ENCODE measurements at regions not wholly inside any gene's neighbourhood (a gene's known extent, or its start where the extent isn't known, plus 50 kb on each side); places are given as distances from the start of the nearest gene placed in this dataset.
A peak's percentile ranks its signal among the peaks of the same experiment; 100 is the strongest.
"Not testable (repeated sequence)": the region's sequence is repeated elsewhere in the genome, so short reads cannot be mapped to it uniquely, and the experiment has no call there.

DNA sequence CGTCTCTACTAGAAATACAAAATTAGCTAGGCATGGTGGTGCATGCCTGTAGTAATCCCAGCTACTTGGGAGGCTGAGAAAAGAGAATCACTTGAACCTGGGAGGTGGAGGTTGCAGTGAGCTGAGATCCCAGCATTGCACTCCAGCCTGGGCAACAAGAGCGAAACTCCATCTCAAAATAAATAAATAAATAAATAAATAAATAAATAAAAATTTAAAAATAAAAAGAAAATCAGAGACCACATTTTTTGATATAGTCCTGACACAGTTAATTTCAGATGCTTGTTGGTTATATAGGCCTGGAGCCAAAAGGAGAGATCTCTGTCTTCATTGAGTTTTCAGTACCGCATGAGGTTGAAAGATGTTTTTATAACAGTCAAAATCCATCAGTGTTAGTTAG lies 388.3 kb downstream of the PRELID2 start:
- DNase-seq, result not testable (repeated sequence)

DNA sequence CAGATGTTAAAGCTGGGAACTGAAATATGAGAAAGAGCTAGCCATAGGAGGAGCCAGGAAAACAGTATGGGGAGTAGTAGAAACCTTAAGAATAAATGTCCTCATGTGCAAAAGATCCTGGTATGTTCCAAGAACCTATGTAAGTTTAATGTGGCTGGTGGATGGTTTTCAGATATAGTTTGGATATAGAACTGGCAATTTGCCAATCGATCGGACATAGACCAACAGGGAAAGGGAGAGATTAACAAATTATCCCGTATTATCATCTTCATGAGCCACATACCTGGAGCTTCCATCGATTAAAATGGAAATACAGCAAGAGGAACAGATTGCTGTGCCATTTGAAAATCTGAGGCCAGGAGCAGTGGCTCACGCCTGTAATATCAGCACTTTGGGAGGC lies 388.7 kb downstream of the PRELID2 start:
- DNase-seq, result no peak

DNA sequence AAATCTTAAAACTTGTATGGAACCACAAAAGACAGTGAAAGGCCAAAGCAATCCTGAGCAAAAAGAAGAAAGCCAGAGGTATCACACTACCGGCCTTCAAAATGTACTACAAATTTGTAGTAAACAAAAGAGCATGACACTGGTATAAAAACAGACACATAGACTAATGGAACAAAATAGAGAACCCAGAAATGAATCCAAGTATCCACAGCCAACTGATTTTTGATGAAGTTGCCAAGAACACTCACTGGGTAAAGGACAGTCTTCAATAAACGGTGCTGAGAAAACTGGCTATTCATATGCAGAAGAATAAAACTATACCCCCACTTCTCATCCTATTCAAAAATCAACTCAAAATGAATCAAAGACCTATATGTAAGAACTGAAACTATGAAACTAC lies 390.1 kb downstream of the PRELID2 start:
- DNase-seq, result no peak

DNA sequence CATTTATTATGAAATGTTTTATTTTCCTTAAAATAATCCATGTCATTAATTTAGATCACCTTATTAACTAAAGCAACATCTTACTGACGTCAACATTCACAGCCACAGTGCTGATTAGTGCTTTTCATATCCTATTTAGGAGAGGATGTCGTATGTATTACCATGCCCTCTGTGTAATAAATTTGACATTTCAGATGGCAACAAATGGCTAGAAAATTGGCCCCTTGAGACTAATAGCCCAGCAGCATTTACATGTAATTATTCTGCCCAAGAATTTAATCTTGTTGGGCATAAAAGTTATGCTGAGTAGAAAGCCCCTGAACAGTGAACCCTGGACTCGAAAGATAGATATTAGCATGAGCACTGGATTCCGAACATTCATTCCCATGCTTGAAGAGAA lies 391.2 kb downstream of the PRELID2 start:
- no peak for DNase-seq

DNA sequence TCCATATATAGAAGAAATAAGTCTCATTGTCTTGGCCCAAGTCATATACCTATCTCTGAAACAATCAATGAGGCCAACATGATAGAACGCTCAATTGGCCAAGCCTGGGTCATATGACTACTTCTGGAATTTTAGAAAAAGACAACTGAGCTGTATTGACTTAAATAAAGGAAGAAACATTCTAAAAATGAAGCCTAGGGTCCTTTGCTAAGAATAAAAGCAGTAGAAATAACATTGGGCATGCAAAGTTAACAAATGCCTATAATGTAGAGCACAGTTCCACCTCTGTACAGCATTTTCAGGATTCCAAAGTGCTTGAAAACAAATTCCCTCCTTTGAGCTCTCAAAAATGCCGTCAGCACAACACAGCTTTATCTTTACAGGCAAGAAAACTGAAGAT lies 391.8 kb downstream of the PRELID2 start:
- no peak for DNase-seq

DNA sequence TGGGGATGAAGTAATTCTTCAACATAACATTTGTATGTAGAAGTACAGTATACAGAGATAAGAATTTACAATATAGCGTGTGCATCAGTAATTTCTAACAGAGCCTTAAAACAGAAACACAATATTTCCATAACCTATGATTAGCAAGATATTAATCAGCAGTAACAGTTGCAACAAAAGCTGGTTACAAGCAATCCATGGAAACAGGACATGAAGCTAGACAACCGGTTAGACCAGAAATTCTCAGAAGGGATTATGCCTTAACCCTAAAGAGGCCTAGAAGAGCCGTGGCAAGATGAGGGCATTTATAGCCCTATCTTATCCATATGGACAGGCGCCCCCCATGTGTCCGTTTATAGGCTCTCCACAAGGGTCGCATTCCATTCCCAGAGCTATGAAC lies 392.5 kb downstream of the PRELID2 start:
- DNase-seq, result not testable (repeated sequence)

DNA sequence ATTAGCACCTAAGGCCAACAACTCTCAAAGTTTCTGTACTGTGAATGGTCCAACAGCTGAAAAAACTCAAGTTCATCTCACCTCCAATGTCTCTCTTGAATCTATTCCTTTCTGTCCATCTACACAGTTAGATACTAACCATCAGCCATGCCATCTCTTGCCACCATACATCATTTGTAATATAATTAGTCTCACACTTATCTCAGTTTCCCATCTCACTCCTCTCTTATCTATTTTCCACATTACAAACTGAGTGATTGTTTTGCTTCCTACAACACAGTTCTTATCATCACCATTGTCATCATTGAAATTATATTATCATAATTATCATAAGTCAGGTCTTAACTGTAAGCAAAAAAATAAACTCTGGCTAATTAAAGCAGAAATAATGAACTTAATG lies 393.9 kb downstream of the PRELID2 start:
- DNase-seq, result no peak

DNA sequence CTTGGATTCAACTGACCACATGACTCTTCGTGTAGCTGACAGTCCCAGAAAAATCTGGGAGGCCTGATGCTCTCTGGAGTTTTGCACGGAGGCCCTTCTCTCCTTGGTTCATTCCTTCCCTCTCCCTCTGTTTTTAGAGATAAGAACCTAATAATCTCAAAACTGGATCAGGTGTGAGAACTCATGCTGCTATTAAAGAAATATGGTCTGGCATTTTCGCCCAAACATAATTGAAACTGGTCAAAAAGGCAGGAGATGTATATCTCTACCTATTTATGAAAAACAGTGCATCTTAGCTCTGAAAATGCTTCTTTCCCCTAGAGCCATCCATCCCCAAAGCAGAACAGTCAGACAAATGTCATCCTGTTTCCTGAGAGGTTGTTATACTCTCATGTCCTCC lies 397.5 kb downstream of the PRELID2 start:
- DNase-seq, result no peak

DNA sequence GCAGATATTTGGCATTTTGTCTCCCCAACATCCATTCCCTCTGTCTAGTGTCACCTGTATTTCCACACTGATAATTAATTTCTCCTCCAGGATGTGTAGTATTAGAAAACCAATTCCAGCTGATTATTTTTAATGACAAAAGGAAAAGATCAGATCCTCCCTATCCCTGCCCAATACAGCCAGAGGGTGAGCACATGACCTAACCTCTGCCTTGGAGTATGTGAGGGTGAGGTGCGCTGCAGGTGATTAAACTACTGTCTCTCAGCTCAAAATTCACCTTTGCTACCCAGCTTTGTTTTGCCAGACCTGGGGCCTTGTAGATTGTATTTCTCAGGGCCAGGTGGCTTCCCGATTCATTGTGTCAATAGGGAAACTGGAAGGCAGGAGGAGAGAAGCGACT lies 402.1 kb downstream of the PRELID2 start:
- DNase-seq, result no peak

DNA sequence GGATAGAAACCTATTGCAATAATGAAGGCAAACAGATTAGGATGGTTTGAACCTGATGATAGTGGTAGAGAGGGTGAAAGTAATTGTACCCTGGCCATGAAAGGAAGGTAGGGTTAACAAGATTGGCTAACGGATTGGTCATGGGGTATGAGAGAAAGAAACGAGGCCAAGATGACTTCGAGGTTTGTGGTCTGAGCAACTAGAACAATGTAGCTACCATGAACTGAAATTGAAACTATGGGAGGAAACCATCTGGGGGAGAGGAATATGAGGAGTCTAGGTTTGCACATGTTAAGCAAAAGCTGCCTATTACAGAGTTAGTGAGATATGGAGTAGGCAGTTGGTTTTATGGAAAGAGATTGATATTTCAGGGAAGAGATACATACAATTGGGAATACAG lies 406.0 kb downstream of the PRELID2 start:
- no peak for DNase-seq

DNA sequence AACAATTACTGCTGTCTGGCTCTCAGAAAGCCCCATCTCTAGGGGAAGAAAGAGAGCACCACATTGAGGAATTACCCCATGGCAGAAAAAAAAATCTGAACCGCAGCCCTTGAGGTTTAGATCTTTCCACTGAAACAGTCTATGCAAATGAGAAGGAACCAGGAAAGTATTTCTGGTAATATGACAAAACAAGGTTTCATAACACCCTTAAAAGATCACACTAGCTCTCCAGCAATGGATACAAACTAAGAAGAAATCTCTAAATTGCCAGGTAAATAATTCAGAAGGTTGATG lies 427.1 kb downstream of the PRELID2 start:
- DNase-seq, result no peak

DNA sequence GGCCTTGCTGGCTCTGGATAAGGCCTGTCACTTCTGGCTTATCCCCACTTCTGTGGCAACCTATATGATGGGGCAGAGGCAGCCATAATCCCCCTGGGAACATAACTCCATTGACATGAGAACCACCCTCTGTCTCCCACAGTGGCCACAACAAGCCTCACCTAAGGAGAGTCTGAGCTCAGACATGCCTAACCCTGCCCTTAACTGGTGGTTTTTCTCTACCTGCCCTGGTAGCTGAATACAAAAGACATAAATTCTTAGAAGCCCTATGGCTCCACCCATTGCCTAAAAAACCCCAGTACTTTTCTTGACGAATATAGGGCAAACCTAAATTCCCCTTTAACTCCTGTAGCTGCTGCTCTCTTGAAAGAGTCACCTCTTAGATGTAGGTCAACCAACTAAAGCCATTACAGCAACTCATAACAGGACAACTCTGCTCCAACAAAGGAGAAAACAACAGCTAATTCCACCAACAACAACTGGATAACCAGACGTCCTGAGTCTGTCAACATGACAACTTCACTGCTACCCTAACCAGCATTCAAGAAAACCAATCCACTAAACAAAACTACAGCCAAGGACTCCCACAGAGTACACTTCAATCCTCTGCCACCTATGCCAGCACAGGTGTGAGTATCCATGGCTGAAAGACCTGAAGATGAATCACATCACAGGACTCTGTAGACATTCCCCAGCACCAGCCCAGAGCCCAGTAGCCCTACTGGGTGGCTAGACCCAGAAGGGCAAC lies 427.7 kb downstream of the PRELID2 start:
- no peak for DNase-seq

DNA sequence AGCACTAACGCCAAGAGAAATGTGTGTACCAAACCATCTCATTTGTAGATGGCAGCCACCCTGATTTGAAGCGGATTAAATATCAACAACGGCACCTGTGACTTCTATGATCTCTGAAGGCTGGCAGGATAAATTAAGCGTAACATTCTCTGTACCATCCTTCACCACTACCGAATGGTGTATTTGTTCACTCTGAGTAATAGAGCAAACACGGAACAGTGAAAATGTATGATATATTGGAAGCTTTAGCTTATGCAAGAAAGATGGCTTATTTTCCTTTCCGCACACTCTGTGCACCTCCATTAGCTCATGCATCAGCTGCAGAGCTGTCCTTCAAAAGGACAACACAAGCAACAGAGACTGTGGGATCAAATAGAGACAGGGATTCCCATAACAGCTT lies 431.1 kb downstream of the PRELID2 start:
- no peak for DNase-seq

DNA sequence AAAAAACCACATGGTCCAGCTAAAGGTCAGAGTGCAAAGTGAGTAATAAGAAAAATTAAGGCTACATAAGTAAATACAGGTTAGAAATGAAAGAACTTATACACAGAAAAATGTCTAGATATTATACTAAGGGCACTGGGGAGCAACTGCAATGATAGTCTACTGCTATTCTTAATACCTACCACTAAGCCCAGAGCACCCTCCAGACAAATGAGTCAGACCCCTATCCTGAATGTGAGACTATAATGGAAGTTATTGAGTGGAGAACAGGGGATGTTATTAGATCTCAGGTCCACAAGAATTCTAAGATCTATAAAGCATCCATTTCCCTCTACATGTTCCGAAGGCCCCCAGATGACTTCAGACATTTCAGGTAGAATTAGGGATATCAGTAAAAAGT lies 438.3 kb downstream of the PRELID2 start:
- DNase-seq, result no peak

DNA sequence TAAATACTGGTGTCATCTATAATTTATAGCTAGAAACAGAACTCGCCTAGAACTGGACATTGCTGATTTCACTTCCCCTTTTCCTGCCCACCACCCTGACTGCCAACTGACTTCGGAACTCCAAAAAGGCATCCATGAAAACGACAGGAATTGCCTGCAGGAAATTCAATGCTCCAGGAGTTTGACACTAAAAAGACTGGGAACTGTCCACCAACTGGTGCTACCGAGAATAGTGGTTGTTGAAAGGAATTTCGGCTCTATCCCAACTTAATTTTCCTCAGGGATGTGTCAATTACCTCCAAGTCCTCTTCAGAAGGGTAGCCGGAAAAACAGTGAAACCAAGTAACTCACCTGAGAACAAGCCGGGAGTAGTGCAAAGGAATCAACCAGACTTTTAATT lies 440.0 kb downstream of the PRELID2 start:
- DNase-seq, result not testable (repeated sequence)

DNA sequence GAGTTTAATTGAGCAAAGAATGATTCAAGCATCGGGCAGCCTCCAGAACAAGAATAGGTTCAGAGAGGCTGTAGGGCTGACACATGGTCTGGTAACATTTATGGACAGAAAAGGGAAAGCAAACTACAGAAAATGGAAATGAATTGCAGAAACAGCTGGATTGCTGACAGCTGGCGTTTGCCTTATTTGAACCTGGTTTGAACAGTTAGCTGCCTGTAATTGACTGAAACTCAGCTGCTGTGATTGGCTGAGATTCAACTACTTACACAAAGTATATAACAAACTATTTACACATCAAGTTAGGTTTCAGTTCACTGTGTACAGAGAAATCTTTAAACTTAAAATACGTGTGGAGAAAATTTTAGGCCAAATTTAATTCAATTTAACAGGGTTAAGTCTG lies 441.7 kb downstream of the PRELID2 start:
- no peak for DNase-seq

DNA sequence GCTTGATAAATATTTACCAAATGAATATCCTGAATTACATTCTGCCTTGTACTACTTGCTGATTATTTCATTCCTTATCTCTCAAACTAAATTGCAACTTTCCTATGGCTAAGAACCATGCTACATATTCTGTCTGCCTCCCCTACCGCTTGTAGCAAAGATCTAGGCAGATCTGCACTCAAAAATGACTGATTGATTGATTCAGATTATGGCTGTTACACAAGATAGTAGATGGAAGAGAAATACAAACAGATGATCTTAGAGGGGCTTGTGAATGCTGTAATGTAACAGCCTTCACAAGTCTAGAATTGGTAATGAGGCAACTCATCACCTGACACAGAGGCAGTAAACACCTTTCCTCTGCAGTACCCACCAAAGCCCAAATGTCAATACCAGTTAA lies 446.1 kb downstream of the PRELID2 start:
- no peak for DNase-seq

DNA sequence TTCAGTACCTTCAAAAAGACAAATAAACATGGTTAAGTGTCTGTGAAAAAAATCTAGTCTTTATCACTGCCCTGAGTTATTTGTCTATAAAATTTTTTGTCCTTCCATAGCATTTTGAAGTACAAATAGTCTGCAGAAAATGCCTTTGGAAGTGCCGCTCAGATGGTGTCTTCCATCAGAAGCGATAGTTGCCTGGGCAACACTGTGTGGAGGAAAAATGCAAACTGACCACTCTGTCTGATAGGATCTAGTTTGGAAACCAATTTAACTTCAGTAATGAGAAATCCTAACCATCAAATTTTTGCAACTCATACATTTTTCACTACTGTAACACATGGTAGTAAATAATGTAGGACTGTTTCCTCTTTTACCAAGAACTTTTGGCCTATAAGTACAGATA lies 449.9 kb downstream of the PRELID2 start:
- no peak for DNase-seq

DNA sequence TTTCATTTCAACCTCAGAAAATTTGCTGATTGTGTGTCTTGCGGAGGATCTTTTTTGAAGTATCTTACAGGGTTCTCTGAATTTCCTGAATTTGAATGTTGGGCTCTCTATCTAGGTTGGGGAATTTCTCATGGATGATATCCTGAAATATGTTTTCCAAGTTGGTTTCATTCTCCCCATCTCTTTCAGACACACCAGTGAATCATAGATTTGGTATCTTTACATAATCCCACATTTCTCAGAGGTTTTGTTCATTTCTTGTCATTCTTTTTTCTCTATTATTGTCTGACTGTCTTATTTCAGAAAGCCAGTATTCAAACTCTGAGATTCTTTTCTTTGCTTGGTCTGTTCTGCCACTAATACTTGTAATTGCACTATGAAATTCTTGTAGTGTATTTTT lies 456.9 kb downstream of the PRELID2 start:
- no peak for DNase-seq

DNA sequence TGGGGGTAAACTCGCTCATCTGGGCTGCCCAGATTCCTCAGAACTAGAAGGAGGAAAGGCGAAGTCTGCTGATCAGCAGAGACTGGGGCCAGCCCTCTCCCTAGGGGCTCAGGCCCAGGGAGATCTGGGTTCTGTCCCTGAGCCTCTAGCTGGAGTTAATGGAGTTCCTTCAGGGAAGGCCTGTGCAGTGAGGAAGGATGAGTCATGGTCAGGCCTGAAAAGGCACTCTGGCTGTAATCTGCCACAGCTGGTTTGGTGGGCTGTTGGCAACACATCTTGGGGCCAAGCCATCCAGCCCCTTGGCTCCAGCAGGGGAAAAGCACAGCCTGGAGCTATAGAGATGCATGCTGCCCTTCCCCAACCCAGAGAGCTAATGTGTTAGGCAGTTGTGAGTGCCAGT lies 459.6 kb downstream of the PRELID2 start:
- DNase-seq, result no peak

DNA sequence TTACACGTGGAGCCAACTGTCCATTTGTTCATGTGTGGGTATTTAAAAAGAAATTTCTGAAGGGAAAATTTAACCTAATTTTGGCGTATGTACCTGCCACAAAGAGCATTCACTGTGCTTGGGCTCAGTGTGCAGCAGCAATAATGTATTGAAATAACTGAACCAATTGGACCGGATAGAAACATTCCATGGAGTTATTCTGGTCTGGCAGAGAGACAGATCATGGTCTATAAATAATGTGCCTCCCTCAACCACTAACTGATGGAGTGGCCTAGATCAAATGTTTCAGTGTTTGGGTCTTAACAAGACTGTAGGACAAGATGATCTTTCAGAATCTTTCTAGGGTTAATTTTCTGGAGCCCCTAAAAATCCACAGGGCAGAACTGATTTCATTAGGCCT lies 469.7 kb downstream of the PRELID2 start:
- no peak for DNase-seq

DNA sequence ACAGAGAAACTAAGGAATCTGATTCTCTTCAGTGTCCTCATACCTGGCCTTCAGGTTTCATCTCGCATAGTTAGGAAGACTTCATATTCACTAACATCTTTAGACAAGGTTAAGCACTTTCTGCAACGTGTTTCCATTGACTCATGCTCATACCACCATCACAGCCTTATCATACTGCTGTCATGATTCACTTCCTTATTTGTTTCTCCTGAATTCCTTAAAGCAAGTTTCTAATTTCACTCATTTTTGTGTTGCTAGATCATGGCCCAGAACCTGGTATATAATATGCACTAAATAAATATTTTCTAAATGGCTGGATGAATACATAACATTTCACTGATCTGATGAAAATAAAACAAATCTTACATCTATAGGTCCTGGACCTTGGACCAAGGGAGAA lies 472.9 kb downstream of the PRELID2 start:
- DNase-seq, result no peak

DNA sequence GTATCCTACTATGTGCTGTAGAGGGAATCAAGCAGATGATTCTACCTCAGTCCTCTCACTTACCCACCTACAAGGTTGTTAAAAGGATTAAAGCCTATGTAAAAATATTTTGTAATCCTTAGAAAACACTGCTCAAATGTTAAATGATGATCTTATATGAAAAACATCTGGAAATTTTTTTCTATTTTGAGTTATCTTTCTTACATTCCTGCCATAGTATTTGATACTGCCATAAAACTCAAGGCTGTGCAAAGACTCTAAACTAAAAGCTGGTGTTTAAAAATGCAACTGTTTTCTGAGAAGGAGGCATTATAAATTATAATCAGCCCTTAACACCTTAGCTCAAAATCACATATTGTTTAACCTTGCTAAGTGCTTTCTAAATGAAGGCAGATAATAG lies 474.2 kb downstream of the PRELID2 start:
- DNase-seq, result no peak

DNA sequence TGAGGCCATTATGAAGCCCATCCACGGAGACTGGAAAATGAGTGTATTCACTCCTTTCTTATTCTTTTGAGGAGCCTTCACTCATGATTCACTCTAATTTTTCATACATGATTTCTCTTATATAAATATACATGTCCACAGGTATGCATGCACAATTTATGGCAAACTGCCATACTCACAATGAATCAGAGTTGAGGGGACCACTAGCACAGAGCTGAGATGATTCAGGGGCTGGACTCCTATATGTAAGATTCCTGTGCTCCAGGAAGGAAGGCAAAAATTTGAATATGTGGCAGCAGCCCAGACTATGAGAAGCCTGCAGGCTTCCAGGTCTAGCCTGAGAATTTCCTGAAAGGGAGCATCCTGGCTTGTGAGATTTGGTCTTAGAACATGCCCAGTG lies 484.6 kb downstream of the PRELID2 start:
- DNase-seq, result no peak

DNA sequence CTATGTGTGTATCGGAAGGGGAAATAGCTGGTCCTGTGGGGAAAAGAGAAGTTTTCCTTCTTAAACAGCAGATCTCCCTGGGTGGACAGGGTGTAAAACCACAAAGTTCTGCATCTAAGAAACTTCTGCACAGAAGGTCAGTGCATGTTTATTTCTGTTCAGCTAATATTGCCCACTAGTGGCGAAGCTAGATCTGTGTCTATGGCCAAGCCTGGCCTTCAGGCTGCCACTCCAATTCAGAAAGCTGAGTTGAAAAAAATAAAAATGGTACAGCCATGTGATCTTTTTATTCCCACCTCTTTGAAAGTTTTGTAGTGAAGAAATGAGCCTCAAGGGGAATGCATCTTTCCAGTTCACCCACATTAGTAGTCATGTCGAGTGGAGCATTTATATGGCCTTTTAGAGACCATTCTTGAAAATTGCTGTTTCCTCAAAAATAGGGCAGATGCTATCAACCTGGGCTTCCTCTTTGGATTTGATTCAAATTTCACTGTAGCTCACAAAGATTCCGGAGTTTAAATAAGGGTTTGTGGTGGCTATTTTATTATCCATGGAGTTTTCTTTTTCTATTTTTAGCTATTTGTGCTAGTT lies 488.0 kb downstream of the PRELID2 start:
- DNase-seq, result peak; percentile 2

All from hematopoietic multipotent progenitor cell treated with erythropoietin and hydrocortisone succinate and interleukin-3 and kit ligand, for 8 days (in vitro differentiated cells).